NOMO-1 treated with DMSO at 0.1 percent for 48 hours (cell line): ENCODE measurements at regions not wholly inside any gene's neighbourhood (a gene's known extent, or its start where the extent isn't known, plus 50 kb on each side); places are given as distances from the start of the nearest gene placed in this dataset.
"Not testable (repeated sequence)": the region's sequence is repeated elsewhere in the genome, so short reads cannot be mapped to it uniquely, and the experiment has no call there.

Experiments used
- DNase-seq: peaks from one replicate; lab custom pipeline; 2025; ENCODE audit not compliant: unreplicated experiment; lab: John Stamatoyannopoulos, UW

DNA sequence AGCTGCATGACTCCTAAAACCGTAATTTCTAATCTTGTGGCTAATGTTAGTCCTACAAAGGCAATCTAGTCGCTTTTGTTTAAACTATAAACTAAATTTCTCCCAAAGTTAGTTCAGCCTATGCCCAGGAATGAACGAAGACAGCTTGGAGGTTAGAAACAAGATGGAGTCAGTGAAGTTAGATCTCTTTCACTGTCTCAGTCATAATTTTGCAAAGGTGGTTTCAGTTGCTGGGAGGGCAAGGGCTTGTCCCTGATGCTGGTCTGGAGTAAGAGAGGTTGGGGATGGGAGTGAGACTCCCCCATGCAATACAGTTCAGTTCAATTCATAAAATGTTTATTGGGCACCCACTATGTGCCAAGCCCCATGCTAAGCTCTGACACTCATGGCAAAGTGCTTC, 362.1 kb downstream of the TYW1 start:
- not testable (repeated sequence) for DNase-seq

DNA sequence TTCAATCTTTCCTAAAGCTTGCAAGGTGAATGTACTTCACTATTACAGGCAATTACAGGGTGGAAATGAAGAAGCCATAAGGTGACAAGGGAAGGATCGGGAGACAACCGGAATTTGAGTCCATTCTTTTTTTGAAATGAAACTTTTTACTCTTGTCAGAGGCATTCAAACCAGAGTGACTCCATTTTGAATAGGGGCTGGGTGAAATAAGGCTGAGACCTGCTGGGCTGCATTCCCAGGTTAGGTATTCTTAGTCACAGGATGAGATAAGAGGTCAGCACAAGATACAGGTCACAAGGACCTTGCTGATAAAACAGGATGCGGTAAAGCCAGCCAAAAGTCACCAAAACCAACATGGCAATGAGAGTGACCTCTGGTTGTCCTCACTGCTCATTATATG, 363.3 kb downstream of the TYW1 start:
- DNase-seq, result no peak

DNA sequence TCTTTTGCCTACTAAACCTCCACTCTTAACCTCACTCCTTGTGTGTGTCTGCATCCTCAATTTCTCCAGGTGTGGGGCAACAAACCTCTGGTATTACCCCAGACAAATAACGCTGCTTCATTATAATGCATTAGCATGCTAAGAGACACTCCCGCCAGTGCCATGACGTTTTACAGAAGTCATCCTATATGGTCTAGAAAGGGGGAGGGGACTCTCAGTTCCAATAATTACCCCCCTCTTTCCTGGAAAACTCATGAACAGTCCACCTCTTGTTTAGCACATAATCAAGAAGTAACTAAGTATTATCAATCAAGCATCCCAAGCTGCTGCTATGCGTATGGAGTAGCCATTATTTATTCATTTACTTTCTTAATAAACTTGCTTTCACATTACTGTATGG, 364.5 kb downstream of the TYW1 start:
- DNase-seq, result no peak

DNA sequence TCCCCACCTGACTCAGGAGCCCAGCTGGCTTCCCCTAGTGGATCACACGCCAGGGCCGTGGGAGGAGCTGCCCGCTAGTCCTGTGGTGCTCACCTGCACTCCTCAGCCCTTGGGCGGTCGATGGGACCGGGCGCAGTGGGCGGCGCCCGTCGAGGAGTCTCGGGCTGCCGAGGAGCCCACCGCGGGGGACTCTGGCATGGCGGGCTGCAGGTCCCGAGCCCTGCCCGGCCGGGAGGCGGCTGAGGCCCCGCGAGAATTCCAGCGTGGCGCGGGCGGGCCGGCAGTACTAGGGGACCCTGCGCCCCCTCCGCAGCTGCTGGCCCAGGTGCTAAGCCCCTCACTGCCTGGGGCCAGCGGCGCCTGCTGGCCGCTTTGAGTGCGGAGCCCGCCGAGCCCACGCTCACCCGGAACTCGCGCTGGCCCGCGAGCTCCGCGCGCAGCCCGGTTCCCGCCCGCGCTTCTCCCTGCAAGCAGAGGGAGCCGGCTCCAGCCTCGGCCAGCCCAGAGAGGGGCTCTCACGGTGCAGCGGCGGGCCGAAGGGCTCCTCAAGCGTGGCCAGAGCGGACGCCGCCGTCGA, 367.9 kb downstream of the TYW1 start:
- DNase-seq, result no peak

DNA sequence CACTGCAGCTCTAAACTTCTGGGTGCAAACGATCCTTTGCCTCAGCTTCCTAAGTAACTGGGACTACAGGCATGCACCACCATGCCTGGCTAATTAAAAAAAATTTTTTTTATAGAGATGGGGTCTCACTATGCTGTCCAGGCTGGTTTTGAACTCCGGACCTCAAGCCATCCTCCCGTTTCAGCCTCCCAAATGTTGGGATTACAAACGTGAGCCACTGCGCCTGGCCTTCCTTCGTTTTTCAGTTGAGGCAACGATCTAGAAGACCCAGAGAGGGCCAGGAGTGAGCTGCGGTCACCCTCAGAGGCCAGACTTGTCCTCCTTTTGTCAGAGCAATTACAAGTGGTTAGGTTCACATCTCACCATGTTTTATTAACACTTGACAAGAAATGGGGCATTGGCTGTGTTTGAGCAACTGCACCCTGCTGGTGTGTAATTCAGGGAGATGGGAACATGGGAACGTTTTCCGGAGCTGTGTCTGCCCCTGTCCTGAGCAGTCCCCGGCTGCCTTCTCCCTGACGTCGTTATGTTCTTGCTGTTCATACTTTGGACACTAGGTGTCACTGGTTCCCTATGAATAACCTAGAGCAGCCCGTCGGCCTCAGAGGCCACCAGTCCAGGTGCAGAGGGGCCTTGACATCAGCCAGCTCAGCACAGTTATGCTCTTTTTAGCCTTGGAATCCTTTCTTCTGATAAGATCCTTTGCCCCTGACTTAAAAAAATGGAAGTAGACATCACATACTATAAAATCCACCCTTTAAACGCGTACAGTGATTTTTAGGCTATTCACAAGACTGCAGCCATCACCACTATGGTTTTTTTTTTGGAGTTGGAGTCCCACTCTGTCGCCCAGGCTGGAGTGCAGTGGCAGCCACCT, 375.0 kb downstream of the TYW1 start:
- DNase-seq, result peak; percentile 52

DNA sequence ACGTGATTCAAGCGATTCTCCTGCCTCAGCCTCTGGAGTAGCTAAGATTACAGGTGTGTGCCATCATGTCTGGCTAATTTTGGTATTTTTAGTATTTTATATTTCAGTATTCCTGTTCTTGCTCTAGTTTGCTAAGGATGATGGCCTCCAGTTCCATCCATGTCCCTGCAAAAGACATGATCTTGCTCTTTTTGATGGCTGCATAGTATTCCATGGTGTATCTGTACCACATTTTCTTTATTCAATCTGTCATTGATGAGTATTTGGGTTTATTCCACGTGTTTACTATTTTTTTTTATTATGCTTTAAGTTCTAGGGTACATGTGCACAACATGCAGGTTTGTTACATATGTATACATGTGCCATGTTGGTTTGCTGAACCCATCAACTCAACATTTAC, 376.8 kb downstream of the TYW1 start:
- DNase-seq, result not testable (repeated sequence)

DNA sequence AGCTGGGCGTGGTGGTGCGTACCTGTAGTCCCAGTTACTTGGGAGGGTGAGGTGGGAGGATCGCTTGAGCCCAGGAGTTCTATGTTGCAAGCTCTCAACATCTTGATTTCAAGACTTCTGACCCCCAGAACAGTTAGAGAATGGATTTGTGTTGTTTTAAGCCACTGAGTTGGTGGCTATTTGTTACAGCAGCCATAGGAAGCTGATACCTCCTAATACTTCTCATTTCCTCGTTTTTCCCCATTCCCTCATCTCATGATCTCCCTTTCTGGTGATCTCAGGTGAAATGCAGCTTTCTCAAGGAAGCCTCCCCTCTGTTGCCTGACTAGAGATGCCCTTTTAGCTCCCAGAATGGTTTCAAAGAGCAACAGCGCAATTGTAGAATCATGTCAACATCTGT, 378.8 kb downstream of the TYW1 start:
- no peak for DNase-seq

DNA sequence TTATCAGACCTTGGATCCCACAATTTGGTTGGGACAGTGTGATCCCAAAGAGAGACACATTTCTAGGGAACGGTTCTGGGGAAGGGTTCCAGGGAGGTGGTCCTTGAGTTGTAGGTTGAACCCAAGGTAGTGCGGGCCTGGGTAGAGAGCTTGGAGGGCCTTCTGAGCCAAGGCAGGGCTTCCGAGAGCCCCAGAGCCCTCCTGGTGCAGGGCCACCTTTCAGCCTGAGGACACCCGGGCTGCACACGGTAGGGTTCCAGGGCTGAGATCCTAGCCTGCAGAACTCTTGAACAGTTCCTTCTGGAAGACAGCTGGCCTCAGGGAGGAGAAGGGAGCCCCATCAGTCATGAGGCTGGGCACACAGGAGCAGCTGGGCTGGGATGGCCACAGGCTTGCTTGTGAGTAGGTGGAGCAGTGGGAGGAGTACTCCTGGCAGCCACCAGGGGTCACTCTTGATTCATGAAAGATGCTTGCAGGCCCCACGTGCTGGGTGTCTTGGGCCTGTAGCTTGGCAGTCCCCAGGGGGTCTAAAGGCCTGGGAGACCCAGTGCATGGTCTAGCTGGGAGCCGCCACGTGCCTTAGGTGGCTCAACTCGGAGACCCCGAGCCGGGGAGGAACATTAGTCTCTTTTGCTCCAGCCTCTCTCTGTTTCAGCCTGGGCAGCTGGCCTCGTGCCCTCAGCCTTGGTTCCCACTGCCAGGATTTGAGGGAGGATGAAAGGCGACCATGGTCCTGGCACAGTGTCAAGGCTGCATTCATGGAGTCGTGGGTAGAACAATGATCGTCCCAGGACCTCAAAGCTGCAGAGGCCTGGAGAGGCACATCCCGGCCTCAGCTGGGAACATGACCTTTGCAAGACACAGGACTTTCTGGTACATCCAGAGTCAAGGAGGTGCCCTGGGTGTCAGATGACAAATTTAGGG, 381.6 kb downstream of the TYW1 start:
- DNase-seq, result peak; percentile 32

DNA sequence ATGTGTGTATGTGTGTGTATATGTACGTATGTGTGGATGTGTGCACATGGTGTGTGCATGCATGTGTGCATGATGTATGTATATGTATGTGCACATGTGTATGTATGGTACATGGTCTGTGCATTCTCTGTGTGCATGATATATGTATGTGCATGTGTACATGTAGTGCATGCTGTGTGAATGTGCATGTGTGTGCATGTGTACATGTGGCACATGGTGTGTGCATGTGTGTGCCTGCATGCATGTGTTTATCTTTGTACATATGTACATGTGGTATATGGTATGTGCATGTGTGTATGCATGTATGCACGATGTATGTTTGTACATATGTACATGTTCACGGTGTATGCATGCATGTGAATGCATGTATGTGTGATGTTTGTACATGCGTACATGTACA, 383.7 kb downstream of the TYW1 start:
- no peak for DNase-seq

DNA sequence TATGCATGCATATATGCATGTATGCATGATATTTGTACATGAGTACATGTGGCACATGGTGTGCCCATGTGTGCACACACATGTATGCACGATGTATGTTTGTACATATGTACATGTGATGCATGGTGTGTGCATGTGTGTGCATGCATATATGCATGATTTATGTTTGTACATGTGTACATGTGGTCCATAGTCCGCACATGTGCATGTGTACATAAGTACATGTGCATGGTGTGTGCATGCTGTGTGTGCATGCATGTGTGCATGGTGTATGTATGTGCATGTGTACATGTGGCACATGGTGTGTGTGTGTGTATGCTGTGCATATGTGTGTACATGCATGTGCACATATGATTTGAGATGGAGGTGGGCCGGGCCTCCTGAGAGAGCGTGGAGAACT, 384.2 kb downstream of the TYW1 start:
- DNase-seq, result no peak

DNA sequence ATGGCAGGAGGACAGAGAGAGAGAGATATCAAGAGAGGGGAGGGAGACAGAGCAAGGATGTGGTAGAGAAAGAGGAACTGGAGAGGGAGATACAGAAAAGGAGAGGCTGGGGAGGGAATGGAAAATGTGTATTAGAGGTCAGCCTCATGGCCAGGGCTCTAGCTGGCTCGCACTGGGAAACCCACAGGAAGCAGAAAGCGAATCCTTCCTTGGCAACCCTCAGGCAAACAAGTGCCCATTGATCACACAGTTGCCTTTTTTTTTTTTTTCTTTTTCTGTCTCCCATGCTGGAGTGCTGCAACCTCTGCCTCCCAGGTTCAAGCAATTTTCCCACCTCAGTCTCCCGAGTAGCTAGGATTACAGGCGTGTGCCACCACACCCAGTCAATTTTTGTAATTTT, 391.2 kb downstream of the TYW1 start:
- no peak for DNase-seq

DNA sequence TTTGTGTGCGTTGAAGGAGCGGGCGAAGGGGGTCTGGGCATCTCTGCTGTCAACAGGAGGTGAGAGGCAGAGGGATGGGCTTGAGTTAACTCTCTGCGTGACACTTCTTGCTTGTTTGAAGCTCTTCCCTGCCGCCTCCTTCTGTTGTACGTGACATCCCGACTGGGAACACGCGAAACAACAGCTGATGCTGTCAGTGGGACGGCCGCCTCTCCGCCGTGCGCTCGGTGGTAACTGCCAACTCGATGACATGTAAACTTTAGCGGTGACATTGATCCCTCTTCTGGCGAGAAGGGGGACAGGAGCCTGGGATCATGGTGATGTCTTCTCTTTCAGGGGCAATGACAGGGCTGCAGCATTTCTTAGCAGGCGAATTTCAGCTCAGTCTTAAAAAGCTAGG, 394.5 kb downstream of the TYW1 start:
- no peak for DNase-seq

DNA sequence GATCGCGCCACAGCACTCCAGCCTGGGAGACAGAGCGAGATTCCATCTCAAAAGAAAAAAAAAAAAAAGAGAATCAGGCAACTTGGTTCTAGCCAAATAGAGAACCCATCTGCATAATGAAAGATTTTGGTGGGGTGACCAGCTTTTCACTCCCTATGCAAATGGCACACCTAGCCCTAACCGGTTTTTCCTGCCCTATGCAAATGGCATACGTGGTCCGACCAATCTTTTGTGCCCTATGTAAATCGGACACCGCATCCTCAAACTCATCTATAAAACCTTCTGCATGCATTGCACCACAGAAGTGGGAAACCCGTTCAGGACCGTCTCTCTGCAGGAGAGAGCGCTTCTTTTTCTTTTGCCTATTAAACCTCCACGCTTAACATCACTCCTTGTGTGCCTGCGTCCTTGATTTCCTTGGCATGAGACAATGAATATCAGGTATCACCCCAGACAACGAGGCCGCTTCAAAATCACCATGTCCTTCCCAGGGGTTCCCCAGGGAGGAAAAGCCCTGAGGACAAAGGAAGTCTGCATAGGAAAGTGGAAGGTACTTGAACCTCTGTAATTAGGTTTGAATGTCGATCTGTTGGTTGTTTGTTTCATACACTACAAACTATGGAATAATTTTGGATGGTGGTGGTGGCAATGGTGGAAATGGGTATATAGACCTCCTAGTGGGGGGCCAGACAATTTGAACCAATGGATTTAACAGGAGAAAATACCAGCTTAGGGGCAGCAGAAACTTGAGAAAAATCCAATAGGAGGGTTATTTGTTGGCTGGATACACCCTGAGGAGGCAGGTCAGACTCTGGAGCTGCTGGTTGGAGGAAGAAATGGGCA, 396.2 kb downstream of the TYW1 start:
- DNase-seq, result no peak

DNA sequence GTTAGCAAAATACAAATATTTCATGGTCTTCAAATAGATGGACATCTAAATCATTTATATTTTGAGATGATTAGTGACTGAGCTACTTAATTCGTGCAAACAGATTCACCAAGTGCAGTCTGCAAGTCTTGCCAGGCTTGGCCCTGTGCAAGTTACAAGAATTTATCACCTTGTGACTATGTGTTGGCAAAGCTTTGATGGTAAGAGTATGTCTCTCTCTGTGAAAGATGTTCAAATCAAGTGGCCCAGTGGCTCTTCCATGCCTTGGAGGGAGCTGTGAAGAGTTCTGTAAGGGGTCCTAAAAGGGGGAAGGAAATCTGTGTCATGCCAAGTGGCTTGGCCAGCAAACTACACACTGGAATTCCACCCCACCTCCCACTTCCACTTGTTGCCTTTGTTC, 397.3 kb downstream of the TYW1 start:
- no peak for DNase-seq

DNA sequence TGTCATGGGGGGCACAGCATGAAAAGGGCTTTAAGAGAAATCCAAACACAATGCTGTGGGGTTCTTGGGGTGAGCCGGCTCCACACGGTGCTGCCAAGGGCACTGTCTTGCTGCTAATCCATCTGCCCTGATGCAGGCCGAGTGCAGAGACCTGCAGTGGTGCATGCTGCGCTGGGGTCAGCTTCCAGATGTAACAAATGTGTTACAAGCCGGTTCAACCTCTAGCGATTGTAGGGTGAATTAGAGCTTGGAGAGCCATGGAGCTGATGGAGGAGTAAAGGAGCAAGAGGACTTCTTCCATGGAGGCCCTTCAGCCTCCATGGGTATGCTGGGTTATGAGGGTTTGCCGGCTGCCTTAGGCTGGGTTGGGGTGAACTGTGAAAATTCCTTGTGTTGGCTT, 402.3 kb downstream of the TYW1 start:
- no peak for DNase-seq

DNA sequence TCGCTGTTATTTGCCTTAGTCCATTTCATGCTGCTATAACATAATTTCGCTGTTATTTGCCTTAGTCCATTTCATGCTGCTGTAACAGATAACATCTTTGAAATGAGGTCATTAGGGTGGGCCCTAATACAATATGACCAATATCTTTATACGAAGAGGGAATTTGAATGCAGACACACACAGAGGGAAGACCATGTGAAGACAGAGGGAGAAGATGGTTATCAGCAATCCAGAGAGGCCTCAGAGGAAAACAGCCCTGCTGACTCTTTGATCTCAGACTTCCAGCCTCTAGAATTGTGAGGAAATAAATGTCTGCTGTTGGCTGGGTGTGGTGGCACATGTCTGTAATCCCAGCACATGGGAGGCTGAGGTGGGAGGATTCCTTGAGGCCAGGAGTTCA, 404.9 kb downstream of the TYW1 start:
- no peak for DNase-seq

DNA sequence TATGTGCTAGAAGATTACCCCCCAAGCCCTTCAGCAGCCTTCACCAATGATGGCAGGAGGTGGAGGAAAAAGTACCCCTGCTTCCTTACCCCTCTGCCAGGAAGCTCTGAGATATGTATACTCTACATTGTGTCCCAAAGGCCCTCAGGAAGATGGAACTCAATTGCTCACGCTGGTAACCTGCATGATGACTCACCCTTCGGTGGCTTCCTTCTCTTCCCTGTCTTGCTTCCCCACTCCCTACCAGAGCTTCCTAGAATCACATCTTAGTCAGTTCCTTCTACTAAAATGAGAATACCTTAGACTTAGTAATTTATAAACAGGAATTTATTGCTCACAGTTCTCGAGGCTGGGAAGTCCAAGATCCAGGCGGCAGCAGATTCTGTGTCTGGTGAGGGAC, 405.6 kb downstream of the TYW1 start:
- no peak for DNase-seq

DNA sequence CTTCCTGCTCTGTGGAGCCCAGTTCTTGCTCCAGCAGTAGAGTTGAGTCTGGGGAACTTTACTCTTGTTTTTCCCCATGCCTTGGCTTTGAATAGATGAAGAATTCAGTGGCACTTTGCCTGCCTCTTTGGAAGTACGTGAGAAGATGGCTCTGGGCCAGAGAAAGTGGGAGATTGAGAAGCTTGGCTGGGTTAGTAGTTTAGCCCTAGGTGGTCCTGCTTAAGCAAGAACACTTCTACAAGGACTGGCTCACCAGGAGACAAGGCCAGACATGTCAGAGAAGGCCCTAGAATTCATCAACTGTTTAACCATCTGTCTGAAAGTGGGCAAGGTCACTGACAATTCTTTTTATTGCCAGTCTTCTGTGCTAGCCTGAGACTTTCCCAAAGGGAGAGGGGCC, 410.3 kb downstream of the TYW1 start:
- no peak for DNase-seq

DNA sequence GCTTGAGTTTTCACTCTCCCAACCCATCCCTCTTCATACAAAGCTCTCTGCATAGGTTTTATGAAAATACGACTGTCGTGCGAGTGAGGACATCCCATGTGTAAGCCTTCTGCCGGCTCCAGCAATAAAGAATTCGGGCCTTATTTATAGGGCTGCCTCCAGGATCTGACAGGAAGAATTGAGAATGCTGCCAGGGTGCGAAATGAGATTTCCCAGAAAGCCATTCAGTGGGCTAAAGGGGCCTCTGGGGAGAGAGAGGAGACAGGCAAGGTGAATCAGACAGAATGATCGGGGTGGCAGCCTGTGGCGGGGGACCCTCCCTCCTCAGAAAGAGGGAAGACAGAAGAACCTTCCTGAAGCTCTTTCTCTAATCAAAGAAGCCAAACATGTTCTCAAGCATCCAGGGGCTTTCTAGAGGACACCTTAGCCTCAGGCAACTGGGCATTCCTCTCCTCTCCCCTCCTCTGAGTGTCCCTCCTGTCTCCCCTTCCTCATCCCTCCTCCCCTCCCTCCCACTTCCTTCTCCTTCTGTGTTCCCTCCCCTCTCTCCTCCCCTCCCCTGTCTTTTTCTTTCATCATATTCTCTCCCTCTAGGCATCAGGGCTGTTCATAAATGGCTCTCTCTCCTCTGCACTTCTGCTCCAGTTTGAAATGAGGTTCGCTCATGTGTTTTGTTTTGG, 410.9 kb downstream of the TYW1 start:
- no peak for DNase-seq

DNA sequence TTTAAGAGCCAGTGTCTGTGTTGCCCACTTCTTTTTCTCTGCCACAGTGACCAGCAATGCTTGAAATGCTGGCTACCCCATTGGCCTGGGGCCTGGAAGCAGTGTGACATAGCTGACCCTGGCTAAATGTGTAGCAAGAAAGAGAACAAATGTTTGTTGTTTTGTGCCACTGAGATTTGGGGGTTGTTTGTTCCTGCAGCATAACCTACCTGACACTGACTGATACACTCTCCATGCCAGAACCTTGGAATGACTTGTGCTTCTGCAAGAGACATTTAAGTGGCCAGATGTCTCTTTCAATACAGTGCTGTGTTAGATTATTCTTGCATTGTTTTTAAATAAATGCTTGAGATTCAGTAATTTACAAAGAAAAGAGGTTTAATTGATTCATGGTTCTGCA, 411.5 kb downstream of the TYW1 start:
- DNase-seq, result no peak
